BJ (cell line): ENCODE measurements at regions not wholly inside any gene's neighbourhood (a gene's known extent, or its start where the extent isn't known, plus 50 kb on each side); places are given as distances from the start of the nearest gene placed in this dataset.

ENCODE experiments used
- CTCF ChIA-PET: fragments of 350-600 bp; formaldehyde crosslinking; extraction: SDS; loops from one replicate; lab custom pipeline; 2021; ENCODE audit warnings: antibody characterized with exemption, inconsistent platforms; lab: Yijun Ruan, JAX
- POLR2A ChIA-PET: fragments of 300-600 bp; sonication (Branson Sonifier 250); formaldehyde crosslinking; extraction: SDS; loops from one replicate; lab custom pipeline; 2021; ENCODE audit warnings: antibody characterized with exemption; lab: Charles Lee
- DNase-seq: peaks from one replicate; pipeline ENCODE4 v3.0.0-alpha.2; 2011; ENCODE audit warnings: low read depth
- H3K27me3 ChIP-seq: 2 replicates; pipeline ENCODE4 v1.6.0; 2011; ENCODE audit warnings: low read length; ENCODE audit not compliant: control insufficient read depth, insufficient read depth
- H3K36me3 ChIP-seq: 2 replicates; pipeline ENCODE4 v1.5.1; 2011; ENCODE audit warnings: low read length; ENCODE audit not compliant: control insufficient read depth, insufficient read depth
- H3K4me3 ChIP-seq: 2 replicates; pipeline ENCODE4 v1.5.1; 2011; ENCODE audit warnings: low read depth, mild to moderate bottlenecking, control low read depth, low read length
- TF ChIP-seq, protein P1 (sequence below): IDR thresholded peaks from 2 replicates; pipeline ENCODE4 v1.5.1; 2011; ENCODE audit warnings: low read depth, mild to moderate bottlenecking, control low read depth, inconsistent platforms, low read length, moderate library complexity; ENCODE audit not compliant: insufficient read depth

DNA sequence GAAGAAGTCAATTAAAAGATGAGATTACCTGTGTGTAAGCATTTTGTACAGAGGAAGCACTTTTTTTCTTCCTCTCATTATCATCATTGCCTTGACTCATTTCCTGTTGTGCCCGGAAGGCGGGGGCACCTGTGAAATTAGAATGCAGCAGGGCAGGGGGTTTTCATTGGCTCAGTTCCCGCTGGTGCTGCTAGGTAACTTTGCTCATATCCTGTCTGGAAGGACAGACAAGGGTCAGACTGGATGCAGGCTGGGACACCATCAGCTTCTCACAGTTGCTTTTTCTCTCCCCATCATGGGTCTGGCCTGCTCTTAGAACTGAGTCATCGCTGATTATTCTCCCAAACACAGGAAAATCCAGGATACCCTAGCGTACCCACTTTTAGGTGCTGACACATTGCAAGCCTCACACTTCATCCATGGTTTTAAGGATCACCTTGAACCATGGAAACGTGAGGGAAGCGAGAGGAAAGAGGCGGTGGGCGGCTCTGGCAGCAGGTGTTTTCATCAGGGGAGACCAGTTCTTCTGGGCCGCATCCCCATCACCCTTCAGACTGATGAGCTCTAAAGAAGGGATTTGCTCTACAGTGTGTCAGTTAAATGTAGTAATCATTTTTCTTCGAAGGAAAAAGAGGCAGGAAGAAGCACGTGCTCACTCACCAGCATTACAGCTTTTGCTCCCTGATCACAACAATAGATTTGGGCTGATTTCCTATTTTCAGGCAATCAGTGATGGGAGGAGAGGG lies 195.7 kb upstream of the SASH1 start:
- POLR2A ChIA-PET: no interaction called here
- TF ChIP-seq, protein P1, sequence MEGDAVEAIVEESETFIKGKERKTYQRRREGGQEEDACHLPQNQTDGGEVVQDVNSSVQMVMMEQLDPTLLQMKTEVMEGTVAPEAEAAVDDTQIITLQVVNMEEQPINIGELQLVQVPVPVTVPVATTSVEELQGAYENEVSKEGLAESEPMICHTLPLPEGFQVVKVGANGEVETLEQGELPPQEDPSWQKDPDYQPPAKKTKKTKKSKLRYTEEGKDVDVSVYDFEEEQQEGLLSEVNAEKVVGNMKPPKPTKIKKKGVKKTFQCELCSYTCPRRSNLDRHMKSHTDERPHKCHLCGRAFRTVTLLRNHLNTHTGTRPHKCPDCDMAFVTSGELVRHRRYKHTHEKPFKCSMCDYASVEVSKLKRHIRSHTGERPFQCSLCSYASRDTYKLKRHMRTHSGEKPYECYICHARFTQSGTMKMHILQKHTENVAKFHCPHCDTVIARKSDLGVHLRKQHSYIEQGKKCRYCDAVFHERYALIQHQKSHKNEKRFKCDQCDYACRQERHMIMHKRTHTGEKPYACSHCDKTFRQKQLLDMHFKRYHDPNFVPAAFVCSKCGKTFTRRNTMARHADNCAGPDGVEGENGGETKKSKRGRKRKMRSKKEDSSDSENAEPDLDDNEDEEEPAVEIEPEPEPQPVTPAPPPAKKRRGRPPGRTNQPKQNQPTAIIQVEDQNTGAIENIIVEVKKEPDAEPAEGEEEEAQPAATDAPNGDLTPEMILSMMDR: no peak
- no peaks in the 10 kb centered on the region for H3K36me3 ChIP-seq
- no peak for DNase-seq
- no peaks in the 10 kb centered on the region; the same call in 1 of the 2 replicates for H3K27me3 ChIP-seq
- CTCF ChIA-PET: interaction anchor here (0.9 to 1.8 kb wide), 4 partner anchors 9 to 640 kb away, joined by 3 to 7 read pairs (median 5); no protein-coding TSS in a partner anchor
- H3K4me3 ChIP-seq: no peak overlapping the region

- POLR2A ChIA-PET: no interaction called here
- TF ChIP-seq, protein P1: no peak
- Histone ChIP-seq H3K27me3 (peaks cover 2% of the 10 kb centered on the region; the same call in 1 of the 2 replicates), H3K36me3 (no peaks in the 10 kb centered on the region), H3K4me3 (no peak overlapping the region)
- DNase-seq: no peak
- CTCF ChIA-PET: interaction anchor here (0.9 to 1.8 kb wide), 4 partner anchors 8 to 640 kb away, joined by 3 to 7 read pairs (median 5); no protein-coding TSS in a partner anchor
Observed at GRCh38 chr6:148147463-148147830, 195.2 kb upstream of the SASH1 start.

GRCh38 chr6:148151896-148152643 lies 190.6 kb upstream of the SASH1 start:
- peaks cover 6% of the 10 kb centered on the region for H3K27me3 ChIP-seq
- no peak for DNase-seq
- POLR2A ChIA-PET: no interaction called here
- TF ChIP-seq, protein P1: no peak
- no peaks in the 10 kb centered on the region for H3K36me3 ChIP-seq
- no peak overlapping the region for H3K4me3 ChIP-seq
- CTCF ChIA-PET: interaction anchor here (0.7 to 1.2 kb wide), 4 partner anchors 14 to 656 kb away, joined by 3 to 4 read pairs (median 3); no protein-coding TSS in a partner anchor

DNA sequence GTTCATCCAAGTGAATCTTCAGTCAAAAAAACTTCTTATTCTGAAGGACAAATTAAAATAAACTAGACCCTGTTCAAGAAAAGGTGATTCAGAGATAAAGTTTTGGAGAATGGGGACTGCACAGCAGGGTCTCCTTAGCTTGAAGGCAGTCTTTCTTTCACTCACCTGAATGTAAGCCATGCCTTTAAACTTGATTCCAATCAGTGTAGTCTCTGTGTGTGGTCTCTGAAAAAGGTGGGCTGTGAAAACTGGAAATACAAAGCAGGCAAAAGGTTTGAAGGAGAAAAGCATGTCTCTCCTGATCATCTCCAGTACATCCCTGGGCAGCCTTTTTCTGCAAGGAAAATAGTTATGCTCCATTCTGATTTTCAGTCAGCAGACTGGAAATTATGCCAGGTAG lies 188.0 kb upstream of the SASH1 start:
- Histone ChIP-seq H3K36me3 (no peaks in the 10 kb centered on the region), H3K4me3 (no peak overlapping the region), H3K27me3 (peaks cover 6% of the 10 kb centered on the region)
- ChIA-PET POLR2A (no interaction called here), CTCF (interaction anchor here (1.6 to 2.1 kb wide), 3 partner anchors 7 to 11 kb away, joined by 4 to 7 read pairs (median 7); no protein-coding TSS in a partner anchor)
- TF ChIP-seq, protein P1: no peak
- DNase-seq: no peak

GRCh38 chr6:148155293-148155692 lies 187.3 kb upstream of the SASH1 start:
- Histone ChIP-seq H3K4me3 (no peak overlapping the region), H3K27me3 (peaks cover 6% of the 10 kb centered on the region), H3K36me3 (no peaks in the 10 kb centered on the region)
- DNase-seq: no peak
- ChIA-PET POLR2A (no interaction called here), CTCF (interaction anchor here (1.6 to 2.1 kb wide), 2 partner anchors 8 to 10 kb away, joined by 4 to 7 read pairs; no protein-coding TSS in a partner anchor)
- TF ChIP-seq, protein P1: no peak
